ENCODE measurements at regions not wholly inside any gene's neighbourhood (a gene's known extent, or its start where the extent isn't known, plus 50 kb on each side); places are given as distances from the start of the nearest gene placed in this dataset.
A peak's percentile ranks its signal among the peaks of the same experiment; 100 is the strongest.

- Histone ChIP-seq H3K23ac (ENCODE audit: insufficient read length) (no peak overlapping the region), H2BK15ac (ENCODE audit: low read length) (no peak overlapping the region), H2BK20ac (ENCODE audit: low read length) (no peak overlapping the region), H3K4me1 (replicated peaks in 1 of 4; ENCODE audit: control insufficient read depth in 3 of 4, insufficient read depth in 4 of 4, low read length in 3 of 4) (no peaks in the 10 kb centered on the region), H3K9me3 (ENCODE audit: insufficient read depth in 2 of 2, low read depth in 1 of 2, low read length in 1 of 2) (no peaks in the 10 kb centered on the region), H4K91ac (replicated peaks; ENCODE audit: insufficient read length, low read length) (no peak overlapping the region), H3K79me2 (ENCODE audit: control insufficient read depth in 1 of 2, insufficient read depth in 2 of 2, low read length in 2 of 2) (no peaks in the 10 kb centered on the region), H3K36me3 (ENCODE audit: control insufficient read depth in 2 of 4, insufficient read depth in 4 of 4, low read length in 3 of 4) (no peaks in the 10 kb centered on the region), H4K8ac (ENCODE audit: extremely low read depth, insufficient read depth, low read length) (no peak overlapping the region), H2BK120ac (replicated peaks; ENCODE audit: low read depth, low read length) (no peak overlapping the region), H3K18ac (ENCODE audit: extremely low read depth, low read length) (no peak overlapping the region), H3K14ac (ENCODE audit: insufficient read length) (no peak overlapping the region), H4K20me1 (replicated peaks in 1 of 2; ENCODE audit: control insufficient read depth in 1 of 2, insufficient read depth in 2 of 2, low read length in 2 of 2) (peaks cover 0 to 6% of the 10 kb centered on the region in 2 experiments), H2BK12ac (ENCODE audit: low read depth, low read length) (peak overlapping the region; percentile 10; the same call in 1 of the 2 replicates), H4K5ac (ENCODE audit: insufficient read length, low read depth, low read length) (no peak overlapping the region), H3K9ac (replicated peaks in 1 of 4; ENCODE audit: extremely low read depth in 1 of 4, low read depth in 3 of 4, low read length in 3 of 4) (no peak overlapping the region), H3K79me1 (ENCODE audit: low read depth, low read length) (no peaks in the 10 kb centered on the region), H3K4ac (replicated peaks; ENCODE audit: insufficient read length, low read depth, low read length) (peak overlapping the region; percentile 39), H3K4me2 (ENCODE audit: insufficient read depth in 1 of 2, low read depth in 2 of 2, low read length in 2 of 2) (no peak overlapping the region), H3K27ac (ENCODE audit: low read depth, low read length) (no peak overlapping the region), H2AK5ac (ENCODE audit: low read depth, low read length) (peak overlapping the region; percentile 72), H3K23me2 (ENCODE audit: low read depth, low read length) (peaks cover 10% of the 10 kb centered on the region; the same call in 1 of the 2 replicates), H2BK5ac (ENCODE audit: low read depth, low read length) (no peak overlapping the region), H3K56ac (replicated peaks; ENCODE audit: insufficient read length, low read depth, low read length) (peak overlapping the region; percentile 97), H3K4me3 (ENCODE audit: extremely low read depth in 1 of 4, insufficient read depth in 2 of 4, low read depth in 3 of 4, low read length in 4 of 4) (no peak overlapping the region), H2AFZ (ENCODE audit: low read length) (no peak overlapping the region), H3K27me3 (replicated peaks in 1 of 4; ENCODE audit: control insufficient read depth in 3 of 4, extremely low read depth in 1 of 4, insufficient read depth in 3 of 4, low read length in 3 of 4) (peaks cover 0 to 1% (median 0%) of the 10 kb centered on the region in 4 experiments; a peak in 2 of 7 replicates)
- TF ChIP-seq CHD2 (IDR thresholded peaks at IDR 0.05; ENCODE audit: low read length): no peak
- TF ChIP-seq EGR1 (IDR thresholded peaks at IDR 0.05; ENCODE audit: borderline replicate concordance, low read depth, low read length): no peak
- TF ChIP-seq SAP30 (IDR thresholded peaks at IDR 0.05; ENCODE audit: insufficient read depth, insufficient replicate concordance, low read length): no peak
- TF ChIP-seq SP4 (IDR thresholded peaks at IDR 0.05; ENCODE audit: low read length): no peak
- TF ChIP-seq ZNF274 (IDR thresholded peaks at IDR 0.05; ENCODE audit: borderline replicate concordance, extremely low read depth, low read length): no peak
- TF ChIP-seq RAD21 (IDR thresholded peaks at IDR 0.05 in 1 of 2, conservative IDR thresholded peaks at IDR 0.05 in 1 of 2; ENCODE audit: low read depth in 2 of 2, low read length in 2 of 2): no peak
- no peak for TF ChIP-seq POLR2AphosphoS5 (IDR thresholded peaks at IDR 0.05; ENCODE audit: low read depth, low read length)
- POLR2A ChIA-PET (ENCODE audit: partially characterized antibody): no interaction called here
- CTCF ChIA-PET (ENCODE audit: partially characterized antibody): no interaction called here
- WGBS, 2 experiments (ENCODE audit: extremely low coverage in 1 of 2, insufficient coverage in 1 of 2, insufficient read length in 1 of 2, insufficient replicate concordance in 2 of 2, low coverage in 1 of 2, low lambda C conversion rate in 2 of 2, missing lambda C conversion rate in 1 of 2): 95% methylated on average over 3 of the region's 3 CpGs; no CpG with 5 or more reads in 1 of the 2 experiments
- peak in 1 of 2 experiments; percentile 20 for DNase-seq (ENCODE audit: low read depth in 1 of 2, low spot score in 2 of 2)
- no peak for FAIRE-seq
Observed at GRCh38 chr13:111939666-111940278, 127.2 kb upstream of the SOX1 start.
